D721Med (cell line): ENCODE measurements at regions not wholly inside any gene's neighbourhood (a gene's known extent, or its start where the extent isn't known, plus 50 kb on each side); places are given as distances from the start of the nearest gene placed in this dataset.
"Not testable (repeated sequence)": the region's sequence is repeated elsewhere in the genome, so short reads cannot be mapped to it uniquely, and the experiment has no call there.

Source experiments
- DNase-seq: peaks from one replicate; pipeline ENCODE4 v3.0.0; 2011; ENCODE audit warnings: low spot score; ENCODE audit not compliant: insufficient read length
- FAIRE-seq: peaks from 2 replicates; lab custom pipeline; 2011; peaks lifted over from hg19 to GRCh38; lab: Jason Lieb, UNC
- CTCF ChIP-seq: IDR thresholded peaks from 2 replicates; pipeline ENCODE4 v1.5.1; 2012; ENCODE audit warnings: mild to moderate bottlenecking, control low read depth; ENCODE audit not compliant: insufficient read depth; ENCODE audit errors: missing control alignments

GRCh38 chr12:115371711-115372110 is 687.7 kb upstream of the TBX3 start:
- FAIRE-seq (no peak), DNase-seq (no peak)
- TF ChIP-seq CTCF, result no peak

GRCh38 chr12:115370650-115371049 is 686.7 kb upstream of the TBX3 start:
- no peak for TF ChIP-seq CTCF
- no peak for FAIRE-seq
- DNase-seq, result no peak

GRCh38 chr12:115370207-115370606 is 686.2 kb upstream of the TBX3 start:
- DNase-seq (no peak), FAIRE-seq (no peak)
- no peak for TF ChIP-seq CTCF

GRCh38 chr12:115366277-115366676 is 682.3 kb upstream of the TBX3 start:
- FAIRE-seq, DNase-seq: not testable (repeated sequence)

GRCh38 chr12:115365765-115366164 is 681.8 kb upstream of the TBX3 start:
- DNase-seq, FAIRE-seq: not testable (repeated sequence)

GRCh38 chr12:115364921-115365320 is 680.9 kb upstream of the TBX3 start:
- DNase-seq, result no peak
- TF ChIP-seq CTCF, result no peak
- no peak for FAIRE-seq

GRCh38 chr12:115362339-115362976 is 678.5 kb upstream of the TBX3 start:
- FAIRE-seq (no peak), DNase-seq (no peak)
- no peak for TF ChIP-seq CTCF

- no peak for DNase-seq
- TF ChIP-seq CTCF, result no peak
- FAIRE-seq, result no peak
These were observed 673.7 kb upstream of the TBX3 start for GRCh38 chr12:115357681-115358080.
